H1 (cell line): ENCODE measurements at regions not wholly inside any gene's neighbourhood (a gene's known extent, or its start where the extent isn't known, plus 50 kb on each side); places are given as distances from the start of the nearest gene placed in this dataset.

Source experiments
- BRCA1 ChIP-seq: IDR thresholded peaks from 2 replicates; pipeline ENCODE4 v1.6.1; 2012; ENCODE audit warnings: low read depth, low read length, improper control_type of control experiment
- EZH2 ChIP-seq: fragments of 200-600 bp; sonication (generic); IDR thresholded peaks from 2 replicates; pipeline ENCODE4 v1.7.1; 2012; ENCODE audit warnings: low read depth, mild to moderate bottlenecking, moderate library complexity, low read length, inconsistent platforms; ENCODE audit not compliant: severe bottlenecking
- SIN3A ChIP-seq, 2 experiments: IDR thresholded peaks in 1 of 2; conservative IDR thresholded peaks in 1 of 2; 2 replicates each; pipeline ENCODE4 v1.6.1; 2011 to 2012; ENCODE audit warnings: low read length in 2 of 2, improper control_type of control experiment in 1 of 2, low read depth in 1 of 2, mild to moderate bottlenecking in 1 of 2
- TF ChIP-seq, protein P1 (sequence below), 3 experiments: IDR thresholded peaks; 1 replicate in 2 of 3; 2 replicates in 1 of 3; pipeline versions ENCODE4 v1.5.1 to v1.6.1; 2011; ENCODE audit warnings: low read length in 3 of 3, mild to moderate bottlenecking in 3 of 3, inconsistent platforms in 2 of 3, low read depth in 1 of 3, moderate library complexity in 1 of 3; ENCODE audit not compliant: insufficient read depth in 1 of 3; ENCODE audit errors: control extremely low read depth in 1 of 3
- TF ChIP-seq, protein P2 (sequence below): IDR thresholded peaks from 2 replicates; pipeline ENCODE4 v1.6.1; 2012; ENCODE audit warnings: inconsistent platforms

DNA sequence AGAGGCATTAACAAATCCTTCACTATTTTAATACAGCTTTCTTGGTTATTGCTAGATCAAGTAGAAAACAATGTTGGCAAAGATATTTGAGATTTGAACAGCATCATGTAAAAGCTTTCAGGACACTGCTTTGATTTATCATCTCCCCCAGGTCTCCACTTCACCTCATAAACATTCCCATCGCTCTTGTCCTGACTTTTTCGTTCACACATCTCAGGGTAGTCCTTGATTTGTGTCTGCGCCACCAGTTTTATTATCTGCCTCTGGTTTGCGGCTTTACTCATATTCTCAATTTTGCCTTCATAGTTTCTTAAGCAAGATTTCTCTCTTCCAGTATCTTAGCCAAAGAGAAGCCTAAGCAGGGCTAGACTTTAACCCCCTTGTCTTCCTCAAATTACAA, 63.5 kb upstream of the ROR1 start (continued):
- TF ChIP-seq, protein P1, sequence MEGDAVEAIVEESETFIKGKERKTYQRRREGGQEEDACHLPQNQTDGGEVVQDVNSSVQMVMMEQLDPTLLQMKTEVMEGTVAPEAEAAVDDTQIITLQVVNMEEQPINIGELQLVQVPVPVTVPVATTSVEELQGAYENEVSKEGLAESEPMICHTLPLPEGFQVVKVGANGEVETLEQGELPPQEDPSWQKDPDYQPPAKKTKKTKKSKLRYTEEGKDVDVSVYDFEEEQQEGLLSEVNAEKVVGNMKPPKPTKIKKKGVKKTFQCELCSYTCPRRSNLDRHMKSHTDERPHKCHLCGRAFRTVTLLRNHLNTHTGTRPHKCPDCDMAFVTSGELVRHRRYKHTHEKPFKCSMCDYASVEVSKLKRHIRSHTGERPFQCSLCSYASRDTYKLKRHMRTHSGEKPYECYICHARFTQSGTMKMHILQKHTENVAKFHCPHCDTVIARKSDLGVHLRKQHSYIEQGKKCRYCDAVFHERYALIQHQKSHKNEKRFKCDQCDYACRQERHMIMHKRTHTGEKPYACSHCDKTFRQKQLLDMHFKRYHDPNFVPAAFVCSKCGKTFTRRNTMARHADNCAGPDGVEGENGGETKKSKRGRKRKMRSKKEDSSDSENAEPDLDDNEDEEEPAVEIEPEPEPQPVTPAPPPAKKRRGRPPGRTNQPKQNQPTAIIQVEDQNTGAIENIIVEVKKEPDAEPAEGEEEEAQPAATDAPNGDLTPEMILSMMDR (IDR thresholded peaks at IDR 0.05; ENCODE audit: control extremely low read depth in 1 of 3, insufficient read depth in 1 of 3, low read depth in 1 of 3, low read length in 3 of 3) = no peak
- TF ChIP-seq SIN3A (conservative IDR thresholded peaks at IDR 0.05 in 1 of 2, IDR thresholded peaks at IDR 0.05 in 1 of 2; ENCODE audit: low read depth in 1 of 2, low read length in 2 of 2) (no peak), BRCA1 (no peak), EZH2 (no peak)
- TF ChIP-seq, protein P2, sequence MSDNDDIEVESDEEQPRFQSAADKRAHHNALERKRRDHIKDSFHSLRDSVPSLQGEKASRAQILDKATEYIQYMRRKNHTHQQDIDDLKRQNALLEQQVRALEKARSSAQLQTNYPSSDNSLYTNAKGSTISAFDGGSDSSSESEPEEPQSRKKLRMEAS = no peak
- TF ChIP-seq, all 59 proteins: peak for 0
